GM19328 (cell line): ENCODE measurements at regions not wholly inside any gene's neighbourhood (a gene's known extent, or its start where the extent isn't known, plus 50 kb on each side); places are given as distances from the start of the nearest gene placed in this dataset.

Experiments
- ATAC-seq: cut with Tn5 transposase; IDR thresholded peaks from one replicate; pipeline ENCODE4 v1.9.1; 2021; ENCODE audit warnings: mild to moderate bottlenecking, moderate library complexity; ENCODE audit not compliant: unreplicated experiment

GRCh38 chr3:111311126-111311525 is 230.9 kb upstream of the CD96 start:
- ATAC-seq: no peak

GRCh38 chr3:111311709-111312235 is 230.2 kb upstream of the CD96 start:
- no peak for ATAC-seq

GRCh38 chr3:111314181-111314873 is 227.7 kb upstream of the CD96 start:
- no peak for ATAC-seq

GRCh38 chr3:111314898-111315297 is 227.1 kb upstream of the CD96 start:
- ATAC-seq: no peak

- ATAC-seq: no peak
Observed at GRCh38 chr3:111315930-111316587, 225.9 kb upstream of the CD96 start.

- no peak for ATAC-seq
Observed at GRCh38 chr3:111318289-111318688, 223.7 kb upstream of the CD96 start.

GRCh38 chr3:111319598-111319997 is 222.4 kb upstream of the CD96 start:
- no peak for ATAC-seq

- no peak for ATAC-seq
Observed at GRCh38 chr3:111321786-111322185, 220.2 kb upstream of the CD96 start.

- ATAC-seq: no peak
Observed at GRCh38 chr3:111323019-111323418, 219.0 kb upstream of the CD96 start.

GRCh38 chr3:111324151-111324550 is 217.8 kb upstream of the CD96 start:
- no peak for ATAC-seq

GRCh38 chr3:111324645-111325044 is 217.4 kb upstream of the CD96 start:
- no peak for ATAC-seq

GRCh38 chr3:111325160-111325718 is 216.8 kb upstream of the CD96 start:
- no peak for ATAC-seq

- no peak for ATAC-seq
Observed at GRCh38 chr3:111326144-111326995, 215.6 kb upstream of the CD96 start.

GRCh38 chr3:111331306-111331705 is 210.7 kb upstream of the CD96 start:
- no peak for ATAC-seq

- no peak for ATAC-seq
Observed at GRCh38 chr3:111331912-111332311, 210.1 kb upstream of the CD96 start.

- no peak for ATAC-seq
Observed at GRCh38 chr3:111332488-111333080, 209.4 kb upstream of the CD96 start.

GRCh38 chr3:111333642-111334041 is 208.4 kb upstream of the CD96 start:
- no peak for ATAC-seq

GRCh38 chr3:111335512-111336303 is 206.3 kb upstream of the CD96 start:
- ATAC-seq: peak; percentile 48

GRCh38 chr3:111336511-111336910 is 205.5 kb upstream of the CD96 start:
- ATAC-seq: no peak
